Sciatic nerve (tissue), 2 donors: ENCODE measurements at regions not wholly inside any gene's neighbourhood (a gene's known extent, or its start where the extent isn't known, plus 50 kb on each side); places are given as distances from the start of the nearest gene placed in this dataset.

ENCODE experiments used
- ATAC-seq: fragments of 200-7000 bp; cut with Tn5 transposase; one replicate; pipeline ENCODE4 v1.9.1; 2020; ENCODE audit warnings: mild to moderate bottlenecking, moderate library complexity
- DNase-seq: peaks from one replicate; pipeline ENCODE4 v3.0.0-alpha.2; 2020; ENCODE audit warnings: low spot score
- intact Hi-C: fragments of 100-400 bp; cut with DNase I; formaldehyde crosslinking; loops from one replicate; pipeline ENCODE4 v1.14.2; 2022
- donor health status: DM: no; HTN: no; CAD: no.
- donor health status: DM: no; HTN: no; CAD: no.

DNA sequence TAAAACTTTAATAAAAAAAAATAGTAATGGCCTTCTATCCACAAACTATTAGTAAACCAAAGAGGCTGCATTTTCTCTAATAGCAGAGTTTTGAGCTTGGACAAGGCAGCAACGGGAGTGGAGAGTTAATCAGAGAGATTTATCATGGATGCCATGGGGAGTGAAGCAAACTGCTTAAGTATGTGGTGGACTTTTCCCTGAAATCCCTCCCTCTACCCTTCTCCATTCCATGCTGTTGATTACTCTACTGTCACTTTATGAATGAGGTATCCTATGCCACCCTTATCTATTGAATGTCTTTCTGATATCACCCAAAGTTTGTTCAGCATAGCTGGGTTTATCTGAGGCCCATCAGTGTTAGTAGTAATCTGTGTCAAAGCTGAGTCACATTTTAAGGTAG lies 335.6 kb upstream of the TRAM1L1 start:
- DNase-seq (no peak), ATAC-seq (no peak)
- intact Hi-C loops: no loop called here

DNA sequence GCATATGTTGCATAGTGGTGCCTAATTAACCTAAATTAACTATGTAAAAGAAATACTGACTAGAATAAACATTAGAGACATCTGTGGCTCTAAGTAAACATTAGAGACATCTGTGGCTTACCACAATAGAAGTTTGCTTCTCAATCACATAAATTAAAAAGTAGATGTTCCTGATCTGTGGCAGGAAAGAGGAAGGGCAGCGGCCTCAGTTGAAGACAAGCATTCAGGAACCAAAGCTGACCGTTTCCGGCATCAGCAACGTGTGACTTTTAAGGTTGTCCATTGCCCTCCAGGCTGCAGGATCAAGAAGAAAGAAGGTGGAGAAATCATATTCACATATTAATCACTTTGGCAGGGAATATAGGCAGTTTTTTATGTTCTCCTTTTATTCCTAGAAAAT lies 336.3 kb upstream of the TRAM1L1 start:
- intact Hi-C loops: no loop called here
- no peak for DNase-seq
- no peak for ATAC-seq

DNA sequence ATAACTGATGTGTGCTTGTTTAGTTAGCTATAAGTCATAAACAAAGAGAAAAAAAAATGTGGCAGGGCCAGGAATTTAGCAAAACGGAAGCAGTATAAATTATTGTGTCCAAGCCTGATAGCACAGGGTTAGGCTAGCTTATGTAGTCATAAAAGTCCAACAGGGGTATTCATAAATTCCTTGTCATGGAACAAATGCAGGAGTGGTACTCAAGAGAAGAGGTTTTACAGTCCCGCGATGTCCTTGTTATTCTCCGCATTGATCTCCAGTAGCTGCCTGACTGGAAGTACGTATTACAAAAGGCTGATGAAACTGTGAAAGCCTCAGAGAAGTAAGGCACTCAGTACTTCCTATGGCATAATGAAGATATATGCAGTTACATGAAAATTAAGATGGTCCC lies 336.9 kb upstream of the TRAM1L1 start:
- ATAC-seq: no peak
- DNase-seq: no peak
- intact Hi-C loops: no loop called here

DNA sequence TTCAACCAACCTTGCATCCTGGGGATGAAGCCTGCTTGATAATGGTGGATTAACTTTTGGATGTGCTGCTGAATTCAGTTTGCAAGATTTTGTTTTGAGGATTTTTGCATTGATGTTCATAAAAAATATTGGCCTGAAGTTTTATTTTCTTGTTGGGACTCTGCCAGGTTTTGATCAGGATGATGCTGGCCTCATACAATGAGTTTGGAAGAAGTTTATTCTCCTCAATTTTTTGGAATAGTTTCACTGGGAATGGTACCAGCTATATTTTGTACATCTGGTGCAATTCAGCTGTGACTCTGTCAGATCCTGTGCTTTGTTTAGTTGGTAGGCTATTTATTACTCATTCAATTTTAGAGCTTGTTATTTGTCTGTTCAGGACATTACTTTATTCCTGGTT lies 340.3 kb upstream of the TRAM1L1 start:
- DNase-seq: no peak
- no peak for ATAC-seq
- intact Hi-C loops: no loop called here

DNA sequence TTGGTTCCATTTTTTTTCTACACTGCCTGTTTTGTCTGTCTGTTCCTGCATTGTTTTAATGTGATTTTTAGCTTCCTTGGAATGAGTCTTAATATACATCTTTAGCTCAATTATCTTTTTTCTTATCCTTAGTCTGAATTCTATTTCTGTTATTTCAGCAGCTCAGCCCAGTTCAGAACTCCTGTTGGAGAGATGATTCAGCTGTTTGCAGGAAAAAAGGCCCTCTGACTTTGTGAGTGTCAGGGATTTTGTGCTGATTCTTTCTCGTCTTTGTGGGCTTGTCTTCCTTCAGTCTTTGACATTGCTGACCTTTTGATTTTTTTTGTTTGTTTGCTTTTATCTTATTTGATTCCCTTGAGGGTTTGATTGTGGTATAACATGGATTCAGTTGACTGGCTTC lies 343.2 kb upstream of the TRAM1L1 start:
- ATAC-seq (no peak), DNase-seq (no peak)
- intact Hi-C loops: no loop called here

DNA sequence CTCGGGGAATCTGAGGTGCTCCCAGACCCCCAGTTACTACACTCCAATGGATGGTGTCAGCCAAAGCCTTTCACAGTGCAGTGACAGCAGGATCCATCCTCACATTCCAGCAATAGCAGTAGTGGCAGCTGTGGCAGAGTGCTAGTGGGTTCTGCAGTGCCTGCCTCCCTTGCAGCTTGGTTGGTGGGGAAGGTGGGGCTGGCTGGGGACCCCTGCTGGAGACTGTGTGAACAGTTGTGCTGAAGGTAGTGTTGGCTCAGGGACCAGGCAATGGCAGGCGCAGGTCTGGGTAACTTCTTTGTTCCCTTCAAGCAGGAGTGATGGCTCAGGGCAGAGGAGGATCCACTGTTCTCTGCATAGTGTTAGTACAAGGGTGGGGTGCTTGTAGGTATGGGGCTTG lies 343.7 kb upstream of the TRAM1L1 start:
- intact Hi-C loops: no loop called here
- peak; percentile 39 for ATAC-seq
- DNase-seq: no peak

DNA sequence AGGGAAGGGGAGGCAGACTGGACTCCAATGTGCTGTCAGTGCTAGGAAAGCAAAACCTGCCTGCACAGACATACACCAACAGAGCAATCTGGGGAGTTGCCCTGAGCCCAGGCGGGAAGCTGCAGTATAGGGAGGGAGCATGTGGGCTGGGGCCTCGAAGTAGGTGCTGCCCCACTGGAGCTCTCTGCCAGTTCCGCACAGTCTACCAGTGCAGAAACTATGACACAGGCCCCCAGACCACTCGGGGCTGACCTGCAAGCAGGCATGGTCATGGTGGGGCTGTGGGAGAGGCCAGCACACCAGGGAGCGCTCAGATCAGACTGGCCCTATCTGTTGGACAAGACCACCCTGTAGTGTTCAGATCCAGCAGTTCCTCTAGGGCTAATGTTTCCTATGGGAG lies 344.1 kb upstream of the TRAM1L1 start:
- intact Hi-C loops: no loop called here
- DNase-seq (no peak), ATAC-seq (peak; percentile 34)

DNA sequence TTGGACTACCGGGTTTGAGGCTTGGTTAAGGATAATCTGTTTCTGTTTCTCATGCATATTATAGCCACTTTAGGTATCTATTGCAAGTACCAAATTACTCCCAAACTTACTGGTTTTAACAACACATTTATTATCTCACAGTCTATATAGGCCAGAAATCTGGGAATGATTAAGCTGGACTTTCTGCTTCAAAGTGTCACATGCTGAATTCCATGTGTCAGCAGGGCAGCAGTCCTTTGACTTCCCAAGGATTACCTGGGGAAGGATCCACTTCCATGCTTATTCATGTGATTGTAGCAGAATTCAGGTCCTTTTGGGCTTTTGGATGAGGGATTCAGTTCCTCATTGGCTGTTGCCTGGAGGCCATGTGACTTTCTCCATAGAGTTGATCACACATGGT lies 349.0 kb upstream of the TRAM1L1 start:
- intact Hi-C loops: no loop called here
- DNase-seq (no peak), ATAC-seq (no peak)

DNA sequence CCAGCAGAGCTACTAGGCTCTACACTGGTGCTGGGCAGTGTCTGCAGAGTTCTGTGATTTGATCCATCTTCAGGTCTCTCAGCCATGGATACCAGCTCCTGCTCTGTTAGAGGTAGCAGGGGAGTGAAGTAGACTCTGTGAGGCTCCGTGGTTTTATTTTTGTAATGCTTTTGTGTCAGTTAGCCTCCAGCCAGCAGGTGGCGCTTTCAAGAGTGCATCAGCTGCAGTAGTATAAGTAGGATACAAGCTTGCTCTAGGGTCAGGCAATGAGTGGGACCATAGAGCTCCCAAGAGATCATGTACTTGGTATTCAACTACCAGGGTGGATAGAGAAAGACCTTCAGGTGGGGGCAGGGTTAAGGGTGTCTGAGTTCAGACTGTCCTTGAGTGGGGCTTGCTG lies 362.5 kb upstream of the TRAM1L1 start:
- intact Hi-C loops: no loop called here
- no peak for ATAC-seq
- no peak for DNase-seq

DNA sequence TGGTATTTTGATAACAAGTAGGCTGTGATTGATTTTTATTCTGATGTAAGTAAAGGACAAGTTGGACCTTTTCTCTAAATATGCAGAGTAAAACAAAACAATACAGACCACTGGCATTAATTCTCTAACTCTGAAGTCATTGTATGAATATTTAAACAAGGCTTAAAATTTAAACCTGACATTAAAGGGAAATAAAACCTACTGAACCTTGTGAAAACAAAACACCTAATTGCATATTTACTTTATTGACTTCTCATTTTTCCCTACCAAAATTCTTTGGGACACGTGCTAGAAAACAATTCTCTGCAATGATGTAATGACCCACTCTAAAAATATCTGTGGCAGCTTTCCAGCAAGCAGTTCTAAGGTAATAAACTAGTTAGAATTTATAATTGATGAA lies 369.7 kb upstream of the TRAM1L1 start:
- intact Hi-C loops: no loop called here
- no peak for DNase-seq
- ATAC-seq: no peak

DNA sequence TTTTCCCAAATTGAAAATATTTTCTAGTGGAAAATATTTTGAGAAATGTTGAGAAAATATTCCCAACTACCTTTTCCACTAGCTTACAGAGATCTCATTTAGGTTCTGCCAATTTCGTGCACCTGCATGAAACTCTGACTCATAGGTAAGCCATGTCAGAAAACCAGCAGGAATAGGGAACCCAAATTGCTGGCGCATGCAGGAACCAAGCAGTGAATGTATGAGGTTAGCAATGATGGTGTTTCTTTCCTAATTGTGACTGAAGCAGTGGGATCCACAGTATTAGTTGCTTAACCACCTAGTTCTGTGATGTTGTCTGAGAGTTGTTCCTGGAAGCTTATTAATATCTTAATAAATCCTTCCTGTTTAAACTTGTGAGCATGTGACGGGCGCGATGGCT lies 381.0 kb upstream of the TRAM1L1 start:
- ATAC-seq: no peak
- DNase-seq: no peak
- intact Hi-C loops: no loop called here

DNA sequence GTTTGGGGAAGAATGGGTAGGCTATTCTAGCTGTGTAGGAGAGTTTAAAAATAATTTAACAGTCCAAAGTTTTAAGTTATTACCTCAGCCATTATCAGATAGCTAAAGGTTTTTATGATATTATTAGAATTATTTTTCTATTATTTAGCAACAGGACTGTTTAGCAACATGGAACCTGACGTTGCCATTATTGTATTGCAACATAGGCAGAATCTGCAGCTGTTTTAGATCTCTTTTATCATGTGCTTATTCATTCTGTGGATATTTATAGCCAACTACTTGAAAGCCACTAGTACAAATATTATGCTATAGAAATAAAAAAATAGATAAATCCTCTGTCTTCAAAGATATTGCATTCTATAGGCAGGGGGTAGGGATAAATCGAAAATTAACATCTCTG lies 382.0 kb upstream of the TRAM1L1 start:
- ATAC-seq: no peak
- no peak for DNase-seq
- intact Hi-C loops: no loop called here

DNA sequence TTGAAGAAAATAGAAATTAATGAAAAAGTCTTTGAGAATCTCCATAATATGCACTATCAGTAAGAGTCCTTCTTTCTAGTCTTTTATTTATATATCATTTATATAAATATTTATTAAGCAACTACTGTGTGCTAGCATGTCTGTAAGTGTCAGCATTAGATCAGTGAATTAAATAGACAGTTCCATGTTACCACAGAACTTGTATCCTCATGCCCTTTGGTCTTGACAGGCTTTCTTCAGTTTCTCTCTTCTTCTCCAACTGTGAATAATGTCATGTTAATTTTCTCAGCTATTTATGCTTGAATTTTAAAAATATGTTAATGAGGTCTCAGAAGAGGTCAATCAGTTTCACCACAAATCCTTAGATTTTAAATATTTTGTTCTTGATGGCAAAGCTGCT lies 389.6 kb upstream of the TRAM1L1 start:
- ATAC-seq: no peak
- DNase-seq: no peak
- intact Hi-C loops: no loop called here

DNA sequence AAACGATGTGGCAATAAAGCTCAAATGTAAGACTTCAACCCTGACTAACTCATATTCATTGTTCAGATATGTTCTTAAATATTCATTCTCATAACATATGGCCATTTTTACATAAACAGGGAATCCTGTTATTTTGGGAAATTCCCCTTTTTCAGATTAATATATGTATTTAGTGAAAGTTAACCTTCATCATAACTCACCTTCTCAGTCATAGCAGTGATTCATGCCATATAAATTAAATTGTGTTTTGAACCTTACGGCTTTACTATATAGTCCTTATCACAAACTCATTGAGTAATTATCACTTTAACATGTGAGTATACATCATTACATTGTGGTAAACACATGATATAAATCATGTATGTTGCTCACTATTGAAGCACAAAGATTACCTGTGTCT lies 392.5 kb upstream of the TRAM1L1 start:
- no peak for ATAC-seq
- intact Hi-C loops: no loop called here
- no peak for DNase-seq

DNA sequence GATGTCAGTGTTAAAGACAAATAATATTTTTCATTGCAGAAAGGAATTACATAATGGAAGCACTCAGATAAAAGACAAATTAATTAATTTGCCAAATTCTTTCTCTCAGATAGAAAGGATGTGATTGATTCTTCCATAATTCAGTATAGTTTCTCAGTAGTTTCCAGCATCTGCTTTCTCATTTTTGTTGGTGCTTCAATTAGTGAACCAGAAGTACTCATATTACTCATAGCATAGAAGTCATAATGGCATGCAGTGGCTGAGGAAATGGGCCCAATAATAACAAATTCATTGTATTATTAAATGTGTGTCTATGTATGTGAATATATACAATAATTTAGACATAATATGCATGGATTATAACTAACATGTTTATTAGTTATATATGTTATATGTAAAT lies 393.3 kb upstream of the TRAM1L1 start:
- intact Hi-C loops: no loop called here
- DNase-seq (no peak), ATAC-seq (no peak)

DNA sequence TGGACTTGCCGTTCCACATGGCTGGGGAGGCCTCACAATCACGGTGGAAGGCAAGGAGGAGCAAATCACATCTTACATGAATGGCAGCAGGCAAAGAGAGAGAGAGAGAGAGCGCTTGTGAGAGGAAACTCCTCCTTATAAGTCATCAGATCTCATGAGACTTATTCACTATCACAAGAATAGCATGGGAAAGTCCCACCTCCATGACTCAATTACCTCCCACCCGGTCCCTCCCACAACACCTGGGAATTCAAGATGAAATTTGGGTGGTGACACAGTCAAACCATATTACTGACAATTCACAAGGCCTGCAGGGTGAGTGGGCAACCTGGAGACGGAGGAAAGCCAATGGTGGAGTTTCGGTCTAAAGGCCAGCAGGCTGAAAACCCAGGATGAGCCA lies 394.3 kb upstream of the TRAM1L1 start:
- DNase-seq (no peak), ATAC-seq (no peak)
- intact Hi-C loops: no loop called here

DNA sequence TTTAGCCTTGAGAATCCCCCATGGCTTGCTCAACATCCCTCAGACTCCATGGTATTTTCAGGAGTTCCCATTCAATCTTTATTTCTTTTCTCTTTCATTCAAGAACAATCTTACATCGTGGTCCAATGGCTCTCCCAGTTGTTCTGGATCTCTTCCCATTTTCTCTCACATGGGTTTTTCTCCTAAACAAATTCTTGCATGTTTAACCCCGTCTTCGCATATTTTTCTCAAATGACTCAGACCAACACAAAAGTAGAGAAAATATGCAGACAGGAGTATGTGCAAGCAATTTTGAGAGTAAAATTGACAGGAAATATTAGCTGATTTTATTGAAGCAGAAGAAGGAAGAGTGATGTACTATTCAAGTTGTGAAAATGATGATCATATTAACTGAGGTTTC lies 396.4 kb upstream of the TRAM1L1 start:
- intact Hi-C loops: no loop called here
- ATAC-seq (no peak), DNase-seq (no peak)

DNA sequence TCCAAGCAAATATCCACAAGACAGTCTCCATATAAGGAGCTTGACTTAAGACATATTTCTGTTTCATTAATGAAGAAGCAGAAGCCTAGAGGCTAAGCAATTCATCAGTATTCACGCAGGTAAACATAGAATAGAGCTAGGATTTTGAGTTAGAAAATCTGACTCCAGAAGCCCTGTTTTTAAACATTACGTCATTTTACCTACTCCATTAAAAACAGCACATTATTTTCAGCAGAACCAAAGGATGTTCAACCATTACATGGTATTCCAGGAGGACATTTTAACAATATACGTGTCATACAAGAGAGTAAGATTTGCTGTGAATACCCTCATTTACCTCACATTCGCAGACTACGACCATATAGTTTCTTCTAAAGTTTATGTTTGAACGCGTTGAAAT lies 403.3 kb upstream of the TRAM1L1 start:
- ATAC-seq (no peak), DNase-seq (no peak)
- intact Hi-C loops: no loop called here

DNA sequence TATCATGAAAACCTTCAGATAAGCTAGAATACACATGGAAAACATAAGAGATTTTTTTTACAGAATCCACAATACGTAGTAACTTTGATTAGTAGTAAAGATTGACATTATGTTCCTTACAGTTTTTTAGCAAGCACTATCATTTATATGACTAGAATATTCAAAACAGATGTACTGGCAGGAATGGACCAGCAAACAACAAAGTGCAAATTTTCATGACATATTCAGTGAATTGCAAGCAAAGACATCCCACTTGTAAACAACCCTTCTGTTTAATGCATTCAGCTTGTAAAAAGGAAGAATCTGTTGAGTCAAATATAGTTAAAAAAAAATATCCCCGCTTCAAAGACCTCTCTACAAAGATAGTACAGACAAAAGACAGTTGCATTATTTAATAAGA lies 403.7 kb upstream of the TRAM1L1 start:
- no peak for ATAC-seq
- no peak for DNase-seq
- intact Hi-C loops: no loop called here

DNA sequence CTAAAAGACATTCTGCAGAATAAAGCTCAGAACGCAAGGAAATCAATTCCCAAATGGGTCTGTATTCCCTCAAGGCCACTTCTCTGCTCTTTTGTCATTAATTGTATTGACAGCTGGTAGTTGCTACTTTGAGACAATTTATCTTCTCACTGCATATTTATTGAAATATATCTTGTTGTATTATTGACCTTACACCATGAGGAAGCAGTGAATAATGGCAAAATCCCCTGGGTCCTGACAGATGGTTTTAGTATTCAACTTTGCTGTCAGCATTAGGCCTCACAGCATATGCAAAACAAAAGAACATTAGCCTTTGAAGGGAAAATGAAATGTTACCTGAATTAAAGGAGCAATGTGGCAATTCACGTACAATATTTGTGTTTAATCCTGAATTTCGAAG lies 406.1 kb upstream of the TRAM1L1 start:
- no peak for DNase-seq
- intact Hi-C loops: no loop called here
- ATAC-seq: no peak

DNA sequence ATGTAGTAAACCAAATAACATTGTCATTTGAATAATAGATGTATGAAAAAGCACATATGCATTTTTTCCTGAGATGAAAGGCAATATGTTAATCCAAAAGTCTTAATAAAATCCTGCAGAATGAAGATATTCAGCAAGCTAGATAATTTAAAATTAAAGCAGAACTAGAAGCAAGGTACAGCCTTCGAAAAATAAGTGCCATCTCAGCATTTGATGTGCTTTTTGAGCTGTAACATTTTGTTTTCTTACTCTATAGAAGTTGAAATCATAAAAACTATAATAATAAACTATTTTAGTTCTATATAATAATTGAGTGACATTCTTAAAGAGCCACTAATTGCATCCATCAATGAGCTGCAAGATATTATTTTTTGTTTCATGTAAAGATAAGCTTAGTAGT lies 410.4 kb upstream of the TRAM1L1 start:
- intact Hi-C loops: no loop called here
- DNase-seq: no peak
- ATAC-seq: no peak

DNA sequence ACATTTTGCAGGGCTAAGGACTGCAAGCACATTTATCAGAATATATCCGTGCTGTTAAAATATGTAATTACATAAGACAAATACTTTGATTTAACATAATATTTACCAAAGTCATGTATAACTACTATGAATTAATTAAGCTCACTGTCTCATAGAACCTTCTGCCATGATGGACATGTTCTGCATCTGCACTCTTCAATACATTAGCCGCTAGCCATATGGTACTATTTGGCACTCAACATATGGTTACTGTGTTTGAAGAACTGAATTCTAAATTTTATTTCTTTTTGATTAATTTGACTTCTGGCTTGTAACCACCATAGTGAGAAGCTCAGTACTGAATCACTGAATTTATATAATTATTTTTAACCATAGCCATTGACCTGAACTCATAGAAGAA lies 427.0 kb upstream of the TRAM1L1 start:
- intact Hi-C loops: no loop called here
- no peak for ATAC-seq
- no peak for DNase-seq
